Trophoblast cell (in vitro differentiated cells and primary cell): ENCODE measurements at regions not wholly inside any gene's neighbourhood (a gene's known extent, or its start where the extent isn't known, plus 50 kb on each side); places are given as distances from the start of the nearest gene placed in this dataset.

Experiments used
- DNase-seq, 2 donors: peaks; one replicate each; pipeline ENCODE4 v3.0.0-alpha.2; 2016
- H2AFZ ChIP-seq: 2 replicates; pipeline ENCODE4 v1.6.1; 2013; ENCODE audit warnings: low read length, moderate library complexity, mild to moderate bottlenecking; ENCODE audit not compliant: insufficient read depth, poor library complexity
- H2AK5ac ChIP-seq: 2 replicates; pipeline ENCODE4 v1.6.1; 2013; ENCODE audit warnings: mild to moderate bottlenecking, low read length
- H2BK120ac ChIP-seq: 2 replicates; pipeline ENCODE4 v1.6.1; 2013; ENCODE audit warnings: low read length, mild to moderate bottlenecking, moderate library complexity; ENCODE audit not compliant: insufficient read depth, poor library complexity
- H2BK12ac ChIP-seq: 2 replicates; pipeline ENCODE4 v1.6.1; 2013; ENCODE audit warnings: mild to moderate bottlenecking, low read length, moderate library complexity
- H2BK5ac ChIP-seq: 2 replicates; pipeline ENCODE4 v1.6.1; 2013; ENCODE audit warnings: low read length, low read depth, moderate library complexity, mild to moderate bottlenecking; ENCODE audit not compliant: poor library complexity
- H3K14ac ChIP-seq: 2 replicates; pipeline ENCODE4 v1.6.1; 2013; ENCODE audit warnings: mild to moderate bottlenecking, low read length
- H3K18ac ChIP-seq: 2 replicates; pipeline ENCODE4 v1.6.1; 2013; ENCODE audit warnings: mild to moderate bottlenecking, low read length
- H3K23ac ChIP-seq: 2 replicates; pipeline ENCODE4 v1.6.1; 2013; ENCODE audit warnings: low read length
- H3K27ac ChIP-seq: 2 replicates; pipeline ENCODE4 v1.5.1; 2013; ENCODE audit warnings: low read depth, mild to moderate bottlenecking, inconsistent platforms, low read length, moderate library complexity
- H3K27me3 ChIP-seq: 2 replicates; pipeline ENCODE4 v1.6.1; 2013; ENCODE audit warnings: inconsistent platforms, mild to moderate bottlenecking, low read length, moderate library complexity; ENCODE audit not compliant: insufficient read depth
- H3K36me3 ChIP-seq, 2 experiments: 1 replicate in 1 of 2; 2 replicates in 1 of 2; pipeline ENCODE4 v1.6.1; 2013; ENCODE audit warnings: low read length in 2 of 2, mild to moderate bottlenecking in 2 of 2, moderate library complexity in 1 of 2; ENCODE audit not compliant: insufficient read depth in 2 of 2, control insufficient read depth in 1 of 2
- H3K4ac ChIP-seq: 2 replicates; pipeline ENCODE4 v1.6.1; 2013; ENCODE audit warnings: low read depth, mild to moderate bottlenecking, low read length, moderate library complexity
- H3K4me1 ChIP-seq, 2 experiments: 1 replicate in 1 of 2; 2 replicates in 1 of 2; pipeline ENCODE4 v1.6.1; 2013; ENCODE audit warnings: low read length in 2 of 2, mild to moderate bottlenecking in 2 of 2, moderate library complexity in 1 of 2; ENCODE audit not compliant: insufficient read depth in 2 of 2, control insufficient read depth in 1 of 2
- H3K4me2 ChIP-seq: 2 replicates; pipeline ENCODE4 v1.6.1; 2013; ENCODE audit warnings: inconsistent platforms, mild to moderate bottlenecking, low read length, moderate library complexity
- H3K4me3 ChIP-seq: 2 replicates; pipeline ENCODE4 v1.5.1; 2013; ENCODE audit warnings: mild to moderate bottlenecking, low read depth, low read length, inconsistent platforms
- H3K79me1 ChIP-seq: one replicate; pipeline ENCODE4 v1.6.1; 2013; ENCODE audit warnings: low read length
- H3K79me2 ChIP-seq: 2 replicates; pipeline ENCODE4 v1.6.1; 2013; ENCODE audit warnings: low read length, mild to moderate bottlenecking; ENCODE audit not compliant: control insufficient read depth, insufficient read depth, poor library complexity
- H3K9ac ChIP-seq: 2 replicates; pipeline ENCODE4 v1.6.1; 2013; ENCODE audit warnings: mild to moderate bottlenecking, low read length
- H3K9me3 ChIP-seq: 2 replicates; pipeline ENCODE4 v1.6.1; 2013; ENCODE audit warnings: low read depth, mild to moderate bottlenecking, control low read depth, inconsistent platforms, low read length; ENCODE audit not compliant: insufficient read depth
- H4K12ac ChIP-seq: 2 replicates; pipeline ENCODE4 v1.6.1; 2013; ENCODE audit warnings: low read depth, mild to moderate bottlenecking, low read length, moderate library complexity
- H4K8ac ChIP-seq: 2 replicates; pipeline ENCODE4 v1.6.1; 2013; ENCODE audit warnings: low read depth, mild to moderate bottlenecking, low read length, moderate library complexity
- H4K91ac ChIP-seq: one replicate; pipeline ENCODE4 v1.6.1; 2013; ENCODE audit warnings: low read depth, mild to moderate bottlenecking, low read length, moderate library complexity
- WGBS: extraction: QIAGEN DNeasy Blood & Tissue Kit; methylation state at CpG from one replicate; pipeline ENCODE4 v1.1.7; 2013; ENCODE audit warnings: missing lambda C conversion rate; ENCODE audit not compliant: insufficient read length, insufficient coverage; ENCODE audit errors: extremely low coverage; 5-methylcytosine and 5-hydroxymethylcytosine counted together

DNA sequence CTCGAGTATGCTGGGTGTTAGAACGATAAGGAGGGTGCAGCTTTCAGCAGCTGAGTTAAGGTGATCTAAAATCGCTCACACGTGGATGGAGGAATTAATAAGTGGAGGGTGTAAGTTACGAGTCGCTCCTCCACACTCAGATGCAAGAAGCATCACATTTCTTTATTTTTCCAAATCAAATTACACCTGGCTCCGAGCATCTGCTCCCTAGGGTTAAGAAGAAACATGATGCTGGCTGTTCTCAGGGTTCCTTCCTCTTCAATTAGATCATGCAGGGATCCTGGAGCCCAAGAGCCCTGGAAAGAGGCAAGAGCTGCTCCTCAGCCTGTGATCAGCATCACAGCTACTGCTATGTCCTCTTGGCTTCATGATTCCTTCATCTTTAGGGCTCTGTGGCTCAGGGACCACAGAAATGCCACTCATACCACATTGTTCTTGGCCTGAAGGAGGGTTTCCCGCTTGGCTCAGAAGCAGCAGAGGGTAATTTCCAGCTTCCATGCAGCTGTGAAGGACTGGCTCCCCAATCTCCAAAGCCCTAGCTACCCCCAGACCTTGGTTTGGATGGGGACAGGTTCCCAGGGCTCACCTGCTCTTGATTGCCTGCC is 235.9 kb upstream of the ZNF32 start:
- Histone ChIP-seq H3K4ac (no peak overlapping the region), H3K18ac (no peak overlapping the region), H3K4me2 (no peak overlapping the region), H2AFZ (no peak overlapping the region), H2BK5ac (no peak overlapping the region), H4K8ac (no peak overlapping the region), H3K27ac (no peak overlapping the region), H2AK5ac (no peak overlapping the region), H4K12ac (no peak overlapping the region), H3K27me3 (no peaks in the 10 kb centered on the region), H3K14ac (no peak overlapping the region), H3K9me3 (no peaks in the 10 kb centered on the region), H3K4me1 (no peaks in the 10 kb centered on the region), H2BK120ac (no peak overlapping the region), H3K79me1 (no peaks in the 10 kb centered on the region), H3K9ac (no peak overlapping the region), H3K79me2 (no peaks in the 10 kb centered on the region), H3K23ac (no peak overlapping the region), H4K91ac (no peak overlapping the region), H3K36me3 (no peaks in the 10 kb centered on the region), H2BK12ac (no peak overlapping the region), H3K4me3 (no peak overlapping the region)
- DNase-seq = no peak
- WGBS = no CpG with 5 or more reads among the region's 8 CpGs

DNA sequence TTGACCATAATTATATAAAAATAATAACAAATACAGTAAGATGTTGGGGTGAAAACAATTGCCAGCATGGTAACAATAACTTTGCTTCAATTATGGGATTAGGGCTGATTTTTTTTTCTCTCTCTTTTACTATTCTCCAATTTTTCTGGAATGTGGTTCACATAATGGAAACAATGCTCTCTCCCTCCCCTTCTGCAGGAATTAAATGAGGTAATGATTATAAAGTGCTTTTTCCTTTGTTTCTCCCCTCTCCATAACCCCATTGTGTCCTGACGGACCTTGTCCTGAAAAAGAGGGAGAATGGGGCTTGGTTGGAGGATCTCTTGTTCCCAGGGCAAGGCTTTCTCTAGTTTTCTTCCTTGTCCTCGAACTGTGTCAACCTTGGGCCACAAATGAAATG is 234.0 kb upstream of the ZNF32 start:
- Histone ChIP-seq H3K18ac (no peak overlapping the region), H3K14ac (no peak overlapping the region), H2BK5ac (no peak overlapping the region), H3K23ac (no peak overlapping the region), H3K4me3 (no peak overlapping the region), H3K27me3 (no peaks in the 10 kb centered on the region), H3K36me3 (no peaks in the 10 kb centered on the region), H3K79me1 (no peaks in the 10 kb centered on the region), H3K9ac (no peak overlapping the region), H4K8ac (no peak overlapping the region), H2AFZ (no peak overlapping the region), H2BK12ac (no peak overlapping the region), H3K4me1 (no peaks in the 10 kb centered on the region), H3K79me2 (no peaks in the 10 kb centered on the region), H3K27ac (no peak overlapping the region), H4K12ac (no peak overlapping the region), H4K91ac (no peak overlapping the region), H3K9me3 (no peaks in the 10 kb centered on the region), H2BK120ac (no peak overlapping the region), H2AK5ac (no peak overlapping the region), H3K4ac (no peak overlapping the region), H3K4me2 (no peak overlapping the region)
- no peak for DNase-seq
- no CpG with 5 or more reads among the region's 2 CpGs for WGBS

DNA sequence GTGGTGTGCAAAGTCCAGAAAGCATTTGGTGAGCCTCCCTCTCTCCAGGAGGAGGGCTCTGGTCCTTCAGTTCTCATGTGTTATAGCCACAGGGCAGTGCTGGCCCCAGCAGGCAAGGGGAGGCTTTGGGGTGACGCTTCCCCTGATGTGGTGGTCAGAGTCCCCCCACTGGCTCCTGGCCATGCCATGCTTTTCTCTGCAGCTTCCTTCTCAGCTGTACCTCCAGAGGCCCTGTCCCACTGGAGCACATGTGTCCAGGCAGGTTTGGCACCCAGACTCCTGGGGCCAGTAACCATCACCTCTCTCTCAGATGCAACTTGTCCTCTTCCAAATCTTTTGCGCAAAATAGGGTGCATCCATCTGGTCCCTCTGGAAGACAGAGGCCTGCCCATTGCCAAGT is 233.0 kb upstream of the ZNF32 start:
- H2AFZ ChIP-seq = no peak overlapping the region
- no peak overlapping the region for H3K18ac ChIP-seq
- no peaks in the 10 kb centered on the region for H3K27me3 ChIP-seq
- no peak overlapping the region for H3K4ac ChIP-seq
- H2AK5ac ChIP-seq = no peak overlapping the region
- no peak overlapping the region for H4K8ac ChIP-seq
- H3K4me1 ChIP-seq = no peaks in the 10 kb centered on the region
- no peak overlapping the region for H3K27ac ChIP-seq
- no peak overlapping the region for H3K4me3 ChIP-seq
- H3K9me3 ChIP-seq = no peaks in the 10 kb centered on the region
- no peak overlapping the region for H2BK5ac ChIP-seq
- no peaks in the 10 kb centered on the region for H3K36me3 ChIP-seq
- H3K23ac ChIP-seq = no peak overlapping the region
- H3K79me1 ChIP-seq = no peaks in the 10 kb centered on the region
- no peak overlapping the region for H4K12ac ChIP-seq
- H3K14ac ChIP-seq = no peak overlapping the region
- no peaks in the 10 kb centered on the region for H3K79me2 ChIP-seq
- no peak overlapping the region for H3K4me2 ChIP-seq
- no peak for DNase-seq
- no peak overlapping the region for H3K9ac ChIP-seq
- no peak overlapping the region for H2BK12ac ChIP-seq
- WGBS = no CpG with 5 or more reads among the region's 2 CpGs
- no peak overlapping the region for H2BK120ac ChIP-seq
- no peak overlapping the region for H4K91ac ChIP-seq

DNA sequence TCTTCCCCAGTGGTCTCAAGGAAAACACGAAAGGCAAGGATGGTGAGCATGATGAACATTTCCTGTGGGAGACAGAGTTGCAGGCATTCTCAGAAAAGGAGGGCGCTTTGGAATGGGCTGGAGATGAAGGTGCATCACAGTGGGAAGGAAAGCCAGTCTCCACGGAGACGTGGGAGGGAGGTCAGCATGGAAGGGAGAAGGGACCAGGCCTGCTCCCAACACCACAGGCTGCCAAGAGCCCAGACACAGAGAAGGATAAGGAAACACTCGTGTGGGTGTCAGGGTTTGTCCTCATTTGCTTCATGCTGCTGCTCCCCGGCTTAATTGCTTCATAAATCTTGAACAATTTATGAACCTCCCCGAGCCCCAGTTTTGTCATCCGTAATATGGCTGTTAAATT is 231.5 kb upstream of the ZNF32 start:
- DNase-seq = no peak
- H3K4me2 ChIP-seq = no peak overlapping the region
- H2BK12ac ChIP-seq = no peak overlapping the region
- no peak overlapping the region for H4K91ac ChIP-seq
- no peaks in the 10 kb centered on the region for H3K79me1 ChIP-seq
- H3K36me3 ChIP-seq = no peaks in the 10 kb centered on the region
- H2BK120ac ChIP-seq = no peak overlapping the region
- H3K18ac ChIP-seq = no peak overlapping the region
- H3K9me3 ChIP-seq = no peaks in the 10 kb centered on the region
- H2AFZ ChIP-seq = no peak overlapping the region
- H3K4me3 ChIP-seq = no peak overlapping the region
- no peaks in the 10 kb centered on the region for H3K4me1 ChIP-seq
- no peak overlapping the region for H4K8ac ChIP-seq
- no CpG with 5 or more reads among the region's 8 CpGs for WGBS
- H3K4ac ChIP-seq = no peak overlapping the region
- no peak overlapping the region for H2AK5ac ChIP-seq
- H3K27me3 ChIP-seq = no peaks in the 10 kb centered on the region
- no peaks in the 10 kb centered on the region for H3K79me2 ChIP-seq
- H3K14ac ChIP-seq = no peak overlapping the region
- no peak overlapping the region for H3K27ac ChIP-seq
- H3K23ac ChIP-seq = no peak overlapping the region
- no peak overlapping the region for H3K9ac ChIP-seq
- H2BK5ac ChIP-seq = no peak overlapping the region
- no peak overlapping the region for H4K12ac ChIP-seq
